GM10248 (cell line): ENCODE measurements at regions not wholly inside any gene's neighbourhood (a gene's known extent, or its start where the extent isn't known, plus 50 kb on each side); places are given as distances from the start of the nearest gene placed in this dataset.

Experiments
- CTCF ChIA-PET: fragments of 300-600 bp; sonication (Branson Sonifier 250); formaldehyde crosslinking; extraction: SDS; loops from one replicate; lab custom pipeline; 2021; ENCODE audit warnings: antibody characterized with exemption; lab: Yijun Ruan, JAX
- POLR2A ChIA-PET: fragments of 350-650 bp; sonication (Branson Sonifier 250); formaldehyde crosslinking; extraction: SDS; loops from one replicate; lab custom pipeline; 2020; ENCODE audit warnings: antibody characterized with exemption; lab: Yijun Ruan, JAX
- DNase-seq: peaks from one replicate; pipeline ENCODE4 v3.0.0; 2012; ENCODE audit errors: extremely low spot score
- CTCF ChIP-seq: IDR thresholded peaks from 2 replicates; pipeline ENCODE4 v1.5.1; 2012; ENCODE audit warnings: mild to moderate bottlenecking, low read depth; ENCODE audit errors: extremely low read depth, missing control alignments, control extremely low read depth

DNA sequence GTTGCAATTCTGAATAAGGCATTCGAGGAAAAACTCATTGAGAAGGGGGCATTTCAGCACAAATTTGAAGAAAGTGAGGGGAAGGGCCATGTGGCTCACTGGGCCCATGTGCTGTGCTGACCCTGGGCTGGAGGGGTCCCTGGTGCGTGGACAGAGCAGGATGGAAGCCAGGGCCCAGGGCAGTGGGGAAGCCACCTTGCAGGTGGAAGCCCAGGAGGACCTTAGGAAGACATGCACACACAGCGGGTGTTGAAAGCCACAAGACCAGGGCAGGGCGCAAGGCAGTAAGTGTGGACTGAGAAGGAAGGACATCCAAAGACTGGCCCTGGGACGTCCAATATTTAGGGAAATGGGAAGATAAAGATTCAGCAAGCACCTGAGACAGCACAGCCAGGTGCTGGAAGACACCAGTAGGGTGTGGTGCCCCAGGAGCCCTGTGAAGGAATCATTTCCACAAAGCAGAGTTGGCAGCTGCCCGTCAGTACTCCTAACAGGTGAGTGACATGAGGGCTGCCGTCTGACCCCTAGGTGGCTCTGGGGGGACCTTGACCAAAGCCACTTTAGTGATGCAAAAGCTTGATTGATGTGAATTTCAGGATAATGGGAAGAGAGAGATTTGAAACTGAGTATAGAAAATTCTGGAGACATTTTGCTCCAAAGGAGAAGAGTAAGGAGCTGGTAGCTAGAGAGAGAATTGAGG, 254.4 kb upstream of the EXOC2 start:
- TF ChIP-seq CTCF: no peak
- ChIA-PET POLR2A (no interaction called here), CTCF (interaction anchor here (1.1 kb wide), 1 partner anchor 11 kb away, joined by 3 read pairs; no protein-coding TSS in a partner anchor)
- DNase-seq: no peak

DNA sequence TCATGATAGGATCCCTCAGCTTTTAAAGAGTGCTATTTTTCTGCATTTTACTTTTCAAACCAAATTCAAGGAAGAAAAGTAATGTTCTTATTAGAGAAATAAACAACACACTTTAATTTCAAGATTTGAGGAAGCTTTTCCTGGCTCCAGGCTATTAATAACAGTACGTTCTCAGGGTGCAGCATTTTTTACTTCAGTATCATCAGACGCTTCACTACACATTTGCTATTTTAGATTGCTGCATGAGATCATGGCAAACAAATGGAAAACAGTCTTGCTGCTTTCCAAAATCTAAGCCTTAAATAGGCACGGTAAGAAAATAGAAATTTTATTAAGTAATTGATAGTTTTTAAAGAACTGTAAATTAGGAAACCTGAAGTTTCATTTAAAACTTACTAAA, 253.6 kb upstream of the EXOC2 start:
- no peak for TF ChIP-seq CTCF
- ChIA-PET POLR2A (no interaction called here), CTCF (no interaction called here)

DNA sequence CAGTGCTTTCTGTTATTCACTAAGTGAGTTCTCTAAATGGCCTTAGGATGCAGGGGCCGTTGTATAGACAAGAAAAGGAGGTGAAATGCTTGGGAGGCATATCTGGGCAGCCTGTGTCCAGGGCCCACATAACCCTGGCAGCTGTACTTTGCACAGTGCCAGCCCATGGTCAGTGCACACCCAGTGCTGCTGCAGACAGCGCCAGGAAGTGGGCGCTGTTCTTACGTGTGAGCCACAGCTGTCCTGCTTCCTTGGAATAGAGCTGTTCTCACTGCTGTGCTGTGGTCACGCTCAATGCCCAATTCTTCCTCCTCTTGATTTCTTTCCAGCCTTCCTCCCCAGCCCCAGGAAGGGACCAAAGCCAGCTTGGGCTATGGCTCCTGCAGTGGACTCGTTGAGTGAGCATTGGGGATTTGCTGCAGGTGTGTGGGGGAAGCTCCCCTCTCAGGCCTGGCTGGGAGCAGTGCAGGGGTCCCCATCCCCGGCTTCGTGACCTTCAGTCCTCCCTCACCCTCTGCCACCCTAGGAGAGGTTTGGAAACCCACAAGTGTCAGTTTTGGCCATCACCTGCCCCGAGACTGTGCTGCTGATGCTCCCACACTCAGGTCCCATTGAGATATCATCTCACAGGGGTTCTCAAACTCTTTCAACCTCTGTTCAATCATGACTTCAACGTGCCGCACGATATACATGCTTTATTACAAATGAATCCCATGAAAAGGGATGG, 246.8 kb upstream of the EXOC2 start:
- ChIA-PET POLR2A (no interaction called here), CTCF (interaction anchor here (2.0 kb wide), 1 partner anchor 13 kb away, joined by 5 read pairs; no protein-coding TSS in a partner anchor)
- no peak for TF ChIP-seq CTCF
- no peak for DNase-seq

More for the DNA sequence above, 253.6 kb upstream of the EXOC2 start:
- no peak for DNase-seq

GRCh38 chr6:938916-939315, 246.0 kb upstream of the EXOC2 start:
- no peak for DNase-seq
- TF ChIP-seq CTCF: no peak
- ChIA-PET CTCF (interaction anchor here (2.0 kb wide), 1 partner anchor 14 kb away, joined by 5 read pairs; no protein-coding TSS in a partner anchor), POLR2A (no interaction called here)

GRCh38 chr6:938271-938905, 245.4 kb upstream of the EXOC2 start:
- ChIA-PET CTCF (no interaction called here), POLR2A (no interaction called here)
- no peak for TF ChIP-seq CTCF
- DNase-seq: no peak

GRCh38 chr6:935582-935981, 242.6 kb upstream of the EXOC2 start:
- DNase-seq: no peak
- ChIA-PET POLR2A (no interaction called here), CTCF (no interaction called here)
- no peak for TF ChIP-seq CTCF
